ENCODE measurements at regions not wholly inside any gene's neighbourhood (a gene's known extent, or its start where the extent isn't known, plus 50 kb on each side); places are given as distances from the start of the nearest gene placed in this dataset.

- no peaks in the 10 kb centered on the region for H3K9me3 ChIP-seq
- no peaks in the 10 kb centered on the region for H3K4me1 ChIP-seq
- no peak for DNase-seq
- no peaks in the 10 kb centered on the region for H3K27me3 ChIP-seq
- intact Hi-C loops (cut with DNase I): no loop called here
- TF ChIP-seq, protein P1, sequence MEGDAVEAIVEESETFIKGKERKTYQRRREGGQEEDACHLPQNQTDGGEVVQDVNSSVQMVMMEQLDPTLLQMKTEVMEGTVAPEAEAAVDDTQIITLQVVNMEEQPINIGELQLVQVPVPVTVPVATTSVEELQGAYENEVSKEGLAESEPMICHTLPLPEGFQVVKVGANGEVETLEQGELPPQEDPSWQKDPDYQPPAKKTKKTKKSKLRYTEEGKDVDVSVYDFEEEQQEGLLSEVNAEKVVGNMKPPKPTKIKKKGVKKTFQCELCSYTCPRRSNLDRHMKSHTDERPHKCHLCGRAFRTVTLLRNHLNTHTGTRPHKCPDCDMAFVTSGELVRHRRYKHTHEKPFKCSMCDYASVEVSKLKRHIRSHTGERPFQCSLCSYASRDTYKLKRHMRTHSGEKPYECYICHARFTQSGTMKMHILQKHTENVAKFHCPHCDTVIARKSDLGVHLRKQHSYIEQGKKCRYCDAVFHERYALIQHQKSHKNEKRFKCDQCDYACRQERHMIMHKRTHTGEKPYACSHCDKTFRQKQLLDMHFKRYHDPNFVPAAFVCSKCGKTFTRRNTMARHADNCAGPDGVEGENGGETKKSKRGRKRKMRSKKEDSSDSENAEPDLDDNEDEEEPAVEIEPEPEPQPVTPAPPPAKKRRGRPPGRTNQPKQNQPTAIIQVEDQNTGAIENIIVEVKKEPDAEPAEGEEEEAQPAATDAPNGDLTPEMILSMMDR (IDR thresholded peaks at IDR 0.05): no peak
- H3K4me3 ChIP-seq: no peak overlapping the region
- ATAC-seq: no peak
- no peak overlapping the region for H3K27ac ChIP-seq
- H3K36me3 ChIP-seq: no peaks in the 10 kb centered on the region
Observed at GRCh38 chr9:86659413-86660046, 287.8 kb downstream of the GAS1 start.

DNA sequence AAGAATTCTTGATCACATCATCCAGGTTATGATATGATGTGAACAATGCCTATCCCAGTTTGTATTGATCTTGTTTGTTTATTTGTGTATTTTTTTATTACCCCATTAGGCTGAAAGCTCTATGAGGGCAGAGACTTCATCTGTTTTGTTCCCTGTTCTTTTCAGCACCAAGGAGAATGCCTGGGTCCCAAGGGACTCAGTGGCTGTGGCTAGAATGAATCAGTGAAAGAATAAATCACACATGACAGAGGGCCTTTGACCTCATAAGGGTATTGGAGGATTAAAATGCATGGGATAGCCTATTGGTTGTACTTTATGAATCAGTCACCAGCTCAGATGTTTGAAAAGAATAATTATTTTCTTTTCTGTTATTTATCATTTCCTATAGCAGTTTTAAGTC lies 292.2 kb downstream of the GAS1 start:
- TF ChIP-seq, protein P1 (IDR thresholded peaks at IDR 0.05): no peak
- Histone ChIP-seq H3K36me3 (no peaks in the 10 kb centered on the region), H3K27ac (no peak overlapping the region), H3K4me1 (no peaks in the 10 kb centered on the region), H3K9me3 (no peaks in the 10 kb centered on the region), H3K27me3 (no peaks in the 10 kb centered on the region), H3K4me3 (no peak overlapping the region)
- intact Hi-C loops (cut with DNase I): no loop called here
- DNase-seq: no peak
- no peak for ATAC-seq

DNA sequence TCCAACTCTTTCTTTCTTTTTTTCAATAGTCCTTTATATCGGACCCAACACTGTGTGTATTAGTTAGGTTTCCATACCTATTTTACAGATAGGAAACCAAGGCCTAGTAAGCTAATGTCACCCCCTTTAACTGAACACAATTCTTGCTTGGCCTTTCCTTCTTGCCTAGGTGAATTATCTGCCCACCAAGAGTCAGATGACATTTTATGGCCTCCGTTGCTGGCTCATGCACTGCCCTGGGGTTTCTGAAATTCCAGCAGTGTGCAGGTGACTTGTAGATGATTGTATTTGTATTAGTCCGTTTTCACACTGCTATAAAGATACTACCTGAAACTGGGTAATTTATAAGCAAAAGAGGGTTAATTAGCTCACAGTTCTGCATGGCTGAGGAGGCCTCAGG lies 293.8 kb downstream of the GAS1 start:
- no peak overlapping the region for H3K4me3 ChIP-seq
- intact Hi-C loops (cut with DNase I): no loop called here

DNA sequence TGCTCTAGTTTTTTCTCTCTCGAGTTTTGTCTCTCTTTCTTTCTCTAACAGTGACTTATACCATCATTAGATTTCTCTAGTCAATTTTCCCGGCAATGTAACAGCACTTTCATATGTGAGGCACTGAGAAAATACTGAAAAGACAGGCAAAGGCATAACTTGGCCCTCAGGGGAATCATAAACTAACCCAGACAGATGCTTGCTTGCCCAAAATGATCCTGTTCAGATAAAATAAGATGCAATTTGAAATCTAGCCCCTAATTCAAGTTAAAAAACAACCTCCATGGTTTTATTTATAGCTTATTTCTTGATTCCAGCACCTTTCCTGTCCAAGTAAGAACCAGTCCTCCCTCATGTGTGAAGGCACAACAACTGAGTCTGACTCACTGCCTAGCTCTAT lies 294.6 kb downstream of the GAS1 start:
- Histone ChIP-seq H3K4me1 (no peaks in the 10 kb centered on the region), H3K27me3 (no peaks in the 10 kb centered on the region), H3K4me3 (no peak overlapping the region), H3K36me3 (no peaks in the 10 kb centered on the region), H3K9me3 (no peaks in the 10 kb centered on the region), H3K27ac (no peak overlapping the region)
- TF ChIP-seq, protein P1 (IDR thresholded peaks at IDR 0.05): no peak
- intact Hi-C loops (cut with DNase I): no loop called here
- DNase-seq: no peak
- ATAC-seq: no peak

More for the DNA sequence above, 293.8 kb downstream of the GAS1 start:
- DNase-seq (no peak), ATAC-seq (no peak)
- TF ChIP-seq, protein P1 (IDR thresholded peaks at IDR 0.05): no peak
- H3K27me3 ChIP-seq: no peaks in the 10 kb centered on the region
- H3K27ac ChIP-seq: no peak overlapping the region
- H3K36me3 ChIP-seq: no peaks in the 10 kb centered on the region
- H3K4me1 ChIP-seq: no peaks in the 10 kb centered on the region
- H3K9me3 ChIP-seq: no peaks in the 10 kb centered on the region

DNA sequence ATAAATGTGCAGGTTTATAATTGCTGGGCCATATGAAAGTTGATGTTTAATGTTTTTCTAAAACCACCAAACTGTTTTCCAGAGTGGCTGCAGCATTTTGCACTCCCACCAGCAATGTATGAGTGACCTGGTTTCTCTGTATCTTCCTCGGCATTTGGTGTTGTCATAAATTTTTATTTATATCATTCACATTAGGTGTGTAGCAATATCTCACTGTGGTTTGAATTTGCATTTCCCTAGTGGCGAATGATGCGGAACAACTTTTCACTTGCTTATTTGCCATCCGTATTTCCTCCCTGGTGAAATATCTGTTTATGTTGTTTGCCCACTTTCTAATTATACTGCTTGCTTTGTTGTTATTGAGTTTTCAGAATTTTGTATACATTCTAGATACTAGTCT lies 295.7 kb upstream of the TUT7 start:
- ATAC-seq (no peak), DNase-seq (no peak)
- H3K27me3 ChIP-seq: no peaks in the 10 kb centered on the region
- intact Hi-C loops (cut with DNase I): no loop called here
- no peak overlapping the region for H3K4me3 ChIP-seq
- no peaks in the 10 kb centered on the region for H3K4me1 ChIP-seq
- H3K36me3 ChIP-seq: no peaks in the 10 kb centered on the region
- no peak overlapping the region for H3K27ac ChIP-seq
- TF ChIP-seq, protein P1 (IDR thresholded peaks at IDR 0.05): no peak
- H3K9me3 ChIP-seq: no peaks in the 10 kb centered on the region

GRCh38 chr9:86648828-86649170 lies 294.6 kb upstream of the TUT7 start:
- ATAC-seq: no peak
- Histone ChIP-seq H3K36me3 (no peaks in the 10 kb centered on the region), H3K4me3 (no peak overlapping the region), H3K27ac (no peak overlapping the region), H3K4me1 (no peaks in the 10 kb centered on the region), H3K9me3 (no peaks in the 10 kb centered on the region), H3K27me3 (peaks cover 2% of the 10 kb centered on the region)
- DNase-seq: no peak
- intact Hi-C loops (cut with DNase I): no loop called here
- TF ChIP-seq, protein P1 (IDR thresholded peaks at IDR 0.05): no peak

Measured in upper lobe of right lung (tissue), 1 donor.